ENCODE measurements at regions not wholly inside any gene's neighbourhood (a gene's known extent, or its start where the extent isn't known, plus 50 kb on each side); places are given as distances from the start of the nearest gene placed in this dataset.

DNA sequence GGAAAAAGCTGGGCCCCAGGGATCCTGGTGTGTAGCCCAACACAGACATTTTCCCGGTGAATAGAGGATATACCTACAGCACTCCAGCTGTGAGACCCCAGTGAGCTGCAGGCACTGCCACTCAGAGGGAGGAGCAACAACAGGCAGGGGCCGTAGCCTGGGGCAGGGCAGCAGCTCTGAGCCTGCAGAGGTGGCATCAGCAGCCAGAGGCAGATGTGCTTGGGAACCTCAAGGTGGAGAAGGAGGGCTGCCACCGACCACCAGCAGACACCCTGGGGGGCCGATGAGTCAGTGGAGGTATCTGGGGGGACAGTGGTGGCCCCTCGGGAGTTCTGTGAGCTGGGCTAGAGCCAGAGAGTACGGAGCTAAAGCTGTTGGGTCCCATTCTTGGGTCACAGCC is 110.2 kb upstream of the GDF10 start:
- TF ChIP-seq, protein P1, sequence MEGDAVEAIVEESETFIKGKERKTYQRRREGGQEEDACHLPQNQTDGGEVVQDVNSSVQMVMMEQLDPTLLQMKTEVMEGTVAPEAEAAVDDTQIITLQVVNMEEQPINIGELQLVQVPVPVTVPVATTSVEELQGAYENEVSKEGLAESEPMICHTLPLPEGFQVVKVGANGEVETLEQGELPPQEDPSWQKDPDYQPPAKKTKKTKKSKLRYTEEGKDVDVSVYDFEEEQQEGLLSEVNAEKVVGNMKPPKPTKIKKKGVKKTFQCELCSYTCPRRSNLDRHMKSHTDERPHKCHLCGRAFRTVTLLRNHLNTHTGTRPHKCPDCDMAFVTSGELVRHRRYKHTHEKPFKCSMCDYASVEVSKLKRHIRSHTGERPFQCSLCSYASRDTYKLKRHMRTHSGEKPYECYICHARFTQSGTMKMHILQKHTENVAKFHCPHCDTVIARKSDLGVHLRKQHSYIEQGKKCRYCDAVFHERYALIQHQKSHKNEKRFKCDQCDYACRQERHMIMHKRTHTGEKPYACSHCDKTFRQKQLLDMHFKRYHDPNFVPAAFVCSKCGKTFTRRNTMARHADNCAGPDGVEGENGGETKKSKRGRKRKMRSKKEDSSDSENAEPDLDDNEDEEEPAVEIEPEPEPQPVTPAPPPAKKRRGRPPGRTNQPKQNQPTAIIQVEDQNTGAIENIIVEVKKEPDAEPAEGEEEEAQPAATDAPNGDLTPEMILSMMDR (IDR thresholded peaks at IDR 0.05; ENCODE audit: low read length) = no peak
- no peak for TF ChIP-seq EZH2 (IDR thresholded peaks at IDR 0.05; ENCODE audit: borderline replicate concordance, low read length)
